Osteoblast (primary cell): ENCODE measurements at regions not wholly inside any gene's neighbourhood (a gene's known extent, or its start where the extent isn't known, plus 50 kb on each side); places are given as distances from the start of the nearest gene placed in this dataset.

Source experiments
- DNase-seq: peaks from one replicate; pipeline ENCODE4 v3.0.0; 2011; ENCODE audit warnings: low spot score, mixed read lengths; ENCODE audit not compliant: insufficient read length; ENCODE audit errors: missing footprints
- H2AFZ ChIP-seq: 2 replicates; pipeline ENCODE4 v1.6.0; 2011; ENCODE audit warnings: mild to moderate bottlenecking, low read length
- H3K27ac ChIP-seq: 2 replicates; pipeline ENCODE4 v1.5.1; 2011; ENCODE audit warnings: mild to moderate bottlenecking, low read depth, low read length, moderate library complexity
- H3K27me3 ChIP-seq: 2 replicates; pipeline ENCODE4 v1.6.0; 2012; ENCODE audit warnings: mild to moderate bottlenecking, control low read depth, inconsistent platforms, low read length, moderate library complexity; ENCODE audit not compliant: insufficient read depth
- H3K36me3 ChIP-seq: 2 replicates; pipeline ENCODE4 v1.5.1; 2011; ENCODE audit warnings: mild to moderate bottlenecking, low read length, control low read depth, moderate library complexity; ENCODE audit not compliant: insufficient read depth
- H3K4me1 ChIP-seq: 2 replicates; pipeline ENCODE4 v1.5.1; 2011; ENCODE audit warnings: mild to moderate bottlenecking, low read length, control low read depth, moderate library complexity; ENCODE audit not compliant: insufficient read depth
- H3K4me2 ChIP-seq: 2 replicates; pipeline ENCODE4 v1.6.0; 2011; ENCODE audit warnings: mild to moderate bottlenecking, low read length; ENCODE audit not compliant: insufficient read depth
- H3K4me3 ChIP-seq: fragments of 200-600 bp; sonication (generic); 3 replicates; pipeline ENCODE4 v1.5.1; 2012; ENCODE audit warnings: mild to moderate bottlenecking, low read length, inconsistent platforms; ENCODE audit not compliant: insufficient read depth
- H3K79me2 ChIP-seq: 2 replicates; pipeline ENCODE4 v1.6.0; 2012; ENCODE audit warnings: mild to moderate bottlenecking, low read length, control low read depth, inconsistent platforms; ENCODE audit not compliant: insufficient read depth
- H3K9me3 ChIP-seq: 2 replicates; pipeline ENCODE4 v1.5.1; 2011; ENCODE audit warnings: low read depth, low read length, control low read depth
- H4K20me1 ChIP-seq: 2 replicates; pipeline ENCODE4 v1.6.0; 2012; ENCODE audit warnings: mild to moderate bottlenecking, low read length, control low read depth; ENCODE audit not compliant: insufficient read depth
- CTCF ChIP-seq: IDR thresholded peaks from 2 replicates; pipeline ENCODE4 v1.5.1; 2011; ENCODE audit warnings: mild to moderate bottlenecking, low read depth, low read length, moderate library complexity; ENCODE audit errors: extremely low read depth

GRCh38 chrX:149199734-149200133 lies 305.4 kb downstream of the IDS start:
- Histone ChIP-seq H3K4me1 (no peaks in the 10 kb centered on the region), H3K27me3 (no peaks in the 10 kb centered on the region), H3K79me2 (no peaks in the 10 kb centered on the region), H4K20me1 (no peaks in the 10 kb centered on the region), H3K36me3 (no peaks in the 10 kb centered on the region), H3K9me3 (no peaks in the 10 kb centered on the region), H2AFZ (no peak overlapping the region), H3K4me3 (no peak overlapping the region), H3K4me2 (no peak overlapping the region), H3K27ac (no peak overlapping the region)
- DNase-seq: no peak
- TF ChIP-seq CTCF: no peak

GRCh38 chrX:149198980-149199732 lies 305.9 kb downstream of the IDS start:
- Histone ChIP-seq H3K27ac (no peak overlapping the region), H2AFZ (no peak overlapping the region), H3K36me3 (no peaks in the 10 kb centered on the region), H3K4me3 (no peak overlapping the region), H3K4me2 (no peak overlapping the region), H3K4me1 (no peaks in the 10 kb centered on the region), H3K9me3 (no peaks in the 10 kb centered on the region), H3K79me2 (no peaks in the 10 kb centered on the region), H3K27me3 (no peaks in the 10 kb centered on the region), H4K20me1 (no peaks in the 10 kb centered on the region)
- no peak for TF ChIP-seq CTCF
- no peak for DNase-seq

- Histone ChIP-seq H3K27me3 (no peaks in the 10 kb centered on the region), H3K9me3 (no peaks in the 10 kb centered on the region), H3K27ac (no peak overlapping the region), H4K20me1 (no peaks in the 10 kb centered on the region), H3K4me3 (no peak overlapping the region), H3K79me2 (no peaks in the 10 kb centered on the region), H2AFZ (no peak overlapping the region), H3K36me3 (no peaks in the 10 kb centered on the region), H3K4me2 (no peak overlapping the region), H3K4me1 (no peaks in the 10 kb centered on the region)
- no peak for TF ChIP-seq CTCF
- DNase-seq: no peak
These were observed 320.0 kb downstream of the IDS start for GRCh38 chrX:149185087-149185486.

DNA sequence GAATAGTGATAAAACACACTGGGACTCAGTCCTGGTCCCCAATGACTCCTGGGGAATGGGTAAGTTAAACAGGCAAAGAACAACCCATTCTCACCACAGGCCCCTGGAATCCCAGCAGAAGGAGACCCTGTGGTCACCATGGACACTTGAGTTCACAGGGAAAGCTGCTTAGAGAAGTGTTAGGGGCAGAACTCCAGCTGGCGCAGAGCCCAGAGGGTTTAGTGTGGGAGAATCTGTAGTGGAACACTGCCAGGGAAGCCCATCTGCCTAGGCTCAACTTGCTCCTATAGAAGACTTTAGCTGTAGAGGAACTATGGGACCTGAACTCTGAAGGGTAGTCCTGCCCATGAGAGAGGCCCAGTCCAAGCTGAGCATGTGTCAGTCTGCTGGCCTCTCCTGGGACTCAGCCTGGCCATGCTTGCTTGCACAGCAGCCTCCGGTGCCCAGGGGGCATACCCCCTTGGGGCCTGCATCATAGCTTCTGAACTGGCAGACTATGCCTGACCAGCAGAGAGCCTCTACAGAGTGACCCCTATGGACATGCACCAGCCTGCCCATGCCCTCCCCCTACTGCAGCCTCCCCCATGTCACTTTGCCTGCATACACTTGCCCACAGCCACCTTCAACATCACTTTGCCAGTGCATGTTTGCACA lies 343.5 kb downstream of the IDS start:
- Histone ChIP-seq H3K9me3 (no peaks in the 10 kb centered on the region), H3K4me2 (no peak overlapping the region), H3K79me2 (no peaks in the 10 kb centered on the region), H3K27ac (no peak overlapping the region), H3K36me3 (no peaks in the 10 kb centered on the region), H3K27me3 (no peaks in the 10 kb centered on the region), H3K4me3 (no peak overlapping the region), H2AFZ (no peak overlapping the region), H4K20me1 (no peaks in the 10 kb centered on the region), H3K4me1 (no peaks in the 10 kb centered on the region)
- no peak for TF ChIP-seq CTCF
- DNase-seq: no peak
